ENCODE measurements at regions not wholly inside any gene's neighbourhood (a gene's known extent, or its start where the extent isn't known, plus 50 kb on each side); places are given as distances from the start of the nearest gene placed in this dataset.
"Not testable (repeated sequence)": the region's sequence is repeated elsewhere in the genome, so short reads cannot be mapped to it uniquely, and the experiment has no call there.

GRCh38 chr10:52597189-52597863 is 175.3 kb downstream of the MBL2 start:
- no peak overlapping the region for H3K4me3 ChIP-seq
- no peaks in the 10 kb centered on the region for H3K27me3 ChIP-seq
- ATAC-seq (no peak), DNase-seq (no peak), FAIRE-seq (no peak)
- intact Hi-C loops (cut with DNase I): no loop called here
- no peak for TF ChIP-seq CTCF (IDR thresholded peaks at IDR 0.05)
- H3K4me1 ChIP-seq: no peaks in the 10 kb centered on the region
- no peak overlapping the region for H3K27ac ChIP-seq
- 54 to 63% methylated on average over 3 of the region's 3 CpGs for WGBS, 2 donors
- H3K36me3 ChIP-seq: no peaks in the 10 kb centered on the region
- no peaks in the 10 kb centered on the region for H3K9me3 ChIP-seq

GRCh38 chr10:52598936-52599335 is 173.6 kb downstream of the MBL2 start:
- intact Hi-C loops (cut with DNase I): no loop called here
- DNase-seq: no peak
- ATAC-seq: no peak
- no peak overlapping the region for H3K4me3 ChIP-seq
- 74 to 80% methylated on average over 2 of the region's 2 CpGs for WGBS, 2 donors
- H3K27ac ChIP-seq: no peak overlapping the region
- no peaks in the 10 kb centered on the region for H3K9me3 ChIP-seq
- no peaks in the 10 kb centered on the region for H3K36me3 ChIP-seq
- no peak for TF ChIP-seq CTCF (IDR thresholded peaks at IDR 0.05)
- no peak for FAIRE-seq
- no peaks in the 10 kb centered on the region for H3K4me1 ChIP-seq
- H3K27me3 ChIP-seq: no peaks in the 10 kb centered on the region

GRCh38 chr10:52599551-52600200 is 172.9 kb downstream of the MBL2 start:
- H3K36me3 ChIP-seq: no peaks in the 10 kb centered on the region
- no peaks in the 10 kb centered on the region for H3K4me1 ChIP-seq
- intact Hi-C loops (cut with DNase I): no loop called here
- no peak for DNase-seq
- ATAC-seq: no peak
- no peaks in the 10 kb centered on the region for H3K9me3 ChIP-seq
- H3K27ac ChIP-seq: no peak overlapping the region
- no peak overlapping the region for H3K4me3 ChIP-seq
- WGBS, 2 donors: 45 to 55% methylated on average over 5 of the region's 5 CpGs
- no peak for TF ChIP-seq CTCF (IDR thresholded peaks at IDR 0.05)
- FAIRE-seq: no peak
- no peaks in the 10 kb centered on the region for H3K27me3 ChIP-seq

- H3K9me3 ChIP-seq; intact Hi-C loops (cut with DNase I); FAIRE-seq; ATAC-seq; DNase-seq; H3K4me3 ChIP-seq; H3K36me3 ChIP-seq; H3K27ac ChIP-seq; H3K27me3 ChIP-seq; H3K4me1 ChIP-seq: not testable (repeated sequence)
Observed at GRCh38 chr10:52604131-52604530, 168.5 kb downstream of the MBL2 start.

- FAIRE-seq (no peak), DNase-seq (no peak), ATAC-seq (no peak)
- Histone ChIP-seq H3K4me1 (no peaks in the 10 kb centered on the region), H3K27ac (no peak overlapping the region), H3K4me3 (no peak overlapping the region), H3K27me3 (peaks cover 0 to 6% (median 0%) of the 10 kb centered on the region in 4 donors), H3K36me3 (no peaks in the 10 kb centered on the region), H3K9me3 (no peaks in the 10 kb centered on the region)
- no peak for TF ChIP-seq CTCF (IDR thresholded peaks at IDR 0.05)
- 30 to 34% methylated on average over 1 of the region's 1 CpG for WGBS, 2 donors
- intact Hi-C loops (cut with DNase I): no loop called here
Observed at GRCh38 chr10:52609071-52609470, 163.5 kb downstream of the MBL2 start.

Measured in pancreas (tissue), 10 donors.